GM12892 (cell line): ENCODE measurements at regions not wholly inside any gene's neighbourhood (a gene's known extent, or its start where the extent isn't known, plus 50 kb on each side); places are given as distances from the start of the nearest gene placed in this dataset.

Experiments
- DNase-seq: peaks from one replicate; pipeline ENCODE4 v3.0.0; 2011; ENCODE audit not compliant: insufficient read length
- FAIRE-seq: peaks from 2 replicates; lab custom pipeline; 2011; peaks lifted over from hg19 to GRCh38; lab: Jason Lieb, UNC
- POLR2A ChIP-seq: IDR thresholded peaks from 2 replicates; pipeline ENCODE4 v1.6.1; 2011; ENCODE audit warnings: low read depth, low read length, control low read depth
- POLR2AphosphoS5 ChIP-seq: IDR thresholded peaks from 2 replicates; pipeline ENCODE4 v1.6.1; 2011; ENCODE audit warnings: low read depth, low read length, control low read depth
- TAF1 ChIP-seq: IDR thresholded peaks from 2 replicates; pipeline ENCODE4 v1.6.1; 2011; ENCODE audit warnings: low read depth, mild to moderate bottlenecking, control low read depth, low read length, borderline replicate concordance

DNA sequence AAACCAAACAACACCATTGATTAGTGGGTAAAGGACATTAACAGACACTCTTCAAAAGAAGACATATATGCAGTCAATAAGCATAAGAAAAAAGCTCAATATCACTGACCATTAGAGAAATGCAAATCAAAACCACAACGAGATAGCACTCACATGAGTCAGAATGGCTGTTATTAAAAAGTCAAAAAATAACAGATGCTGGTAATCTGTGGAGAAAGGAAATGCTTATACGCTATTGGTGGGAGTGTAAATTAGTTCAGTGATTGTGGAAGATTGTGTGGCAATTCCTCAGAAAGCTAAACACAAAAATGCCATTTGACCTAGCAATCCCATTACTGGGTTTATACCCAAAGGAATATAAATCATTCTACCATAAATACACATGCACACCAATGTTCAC lies 182.6 kb downstream of the TRPC6 start:
- FAIRE-seq: no peak
- DNase-seq: no peak
- no peak for TF ChIP-seq POLR2A
- no peak for TF ChIP-seq TAF1
- TF ChIP-seq POLR2AphosphoS5: no peak

DNA sequence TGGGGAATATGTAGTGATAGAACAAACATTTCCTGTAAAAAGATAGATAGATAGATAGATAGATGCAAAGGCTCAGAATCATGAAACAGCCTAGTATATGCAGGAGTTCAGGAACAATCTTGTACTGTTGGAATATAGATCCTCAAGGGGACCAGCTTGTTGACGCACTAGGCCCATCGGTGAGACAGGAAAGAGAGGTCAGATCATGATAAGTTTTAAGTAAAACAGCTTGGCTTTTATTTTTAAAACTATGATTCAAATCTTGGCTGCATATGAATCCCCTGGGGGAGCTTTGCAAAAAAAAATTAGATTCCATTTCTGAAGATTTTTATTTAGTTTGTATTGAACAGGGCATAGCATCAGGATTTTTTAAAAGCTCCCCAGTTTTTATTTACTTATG lies 185.8 kb downstream of the TRPC6 start:
- no peak for TF ChIP-seq TAF1
- no peak for TF ChIP-seq POLR2A
- TF ChIP-seq POLR2AphosphoS5: no peak
- FAIRE-seq: no peak
- DNase-seq: no peak

DNA sequence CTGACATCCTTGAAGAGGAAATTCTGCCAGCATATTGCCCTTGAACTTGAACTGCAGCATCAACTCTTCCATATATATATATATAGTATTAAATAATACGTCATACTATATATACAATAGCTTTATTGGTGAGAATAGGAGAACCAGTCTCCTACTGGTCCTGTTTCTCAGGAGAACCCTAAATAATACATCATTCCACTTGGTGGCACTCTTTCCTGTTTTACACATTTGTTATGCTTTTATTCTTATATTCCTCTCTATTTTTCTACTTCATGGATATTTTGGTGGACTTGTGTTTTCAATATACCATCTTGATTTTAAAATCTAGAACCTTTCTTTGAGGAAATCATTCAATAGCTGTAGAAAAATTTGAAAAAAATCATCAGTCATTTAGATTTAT lies 193.3 kb downstream of the TRPC6 start:
- TF ChIP-seq POLR2AphosphoS5 (no peak), TAF1 (no peak), POLR2A (no peak)
- DNase-seq (no peak), FAIRE-seq (no peak)

DNA sequence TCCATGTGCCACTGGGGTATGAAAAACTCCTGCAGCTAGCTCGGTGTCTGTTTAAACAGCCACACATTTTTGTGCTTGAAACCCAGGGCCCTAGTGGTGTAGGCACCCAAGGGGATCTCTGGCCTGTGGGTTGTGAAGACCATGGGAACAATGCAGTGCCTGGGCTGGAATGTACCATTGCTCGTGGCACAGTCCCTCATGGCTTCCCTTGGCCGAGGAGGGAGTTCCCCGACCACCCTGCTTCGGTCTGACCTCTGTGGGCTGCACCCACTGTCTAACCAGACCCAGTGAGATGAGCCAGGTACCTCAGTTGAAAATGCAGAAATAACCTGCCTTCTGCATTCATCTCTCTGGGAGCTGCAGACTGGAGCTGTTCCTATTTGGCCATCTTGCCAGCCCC lies 214.0 kb downstream of the TRPC6 start:
- FAIRE-seq (no peak), DNase-seq (no peak)
- TF ChIP-seq POLR2AphosphoS5: no peak
- no peak for TF ChIP-seq POLR2A
- TF ChIP-seq TAF1: no peak

DNA sequence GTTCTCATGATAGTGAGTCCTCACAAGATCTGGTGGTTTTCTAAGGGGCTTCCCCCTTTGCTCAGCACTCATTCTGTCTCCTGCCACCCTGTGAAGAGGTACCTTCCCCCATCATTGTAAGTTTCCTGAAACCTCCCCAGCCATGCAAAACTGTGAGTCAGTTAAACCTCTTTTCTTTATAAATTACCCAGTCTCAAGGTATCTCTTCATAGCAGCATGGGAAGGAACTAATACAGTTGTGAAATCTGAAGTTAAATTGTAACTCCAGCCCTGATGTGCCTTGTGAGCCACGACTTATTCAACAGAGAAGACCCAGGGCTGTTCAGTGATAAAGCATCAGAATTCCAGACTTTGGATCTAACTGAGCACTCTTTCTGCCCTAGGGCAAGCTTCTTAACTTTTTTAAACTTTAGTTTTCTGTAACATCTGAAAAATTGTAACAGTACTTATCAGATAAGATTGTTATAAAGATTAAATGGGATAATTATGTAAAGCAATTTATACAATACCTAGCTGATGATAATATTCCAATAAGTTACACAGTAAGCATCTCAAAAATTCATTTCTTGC lies 220.0 kb downstream of the TRPC6 start:
- no peak for FAIRE-seq
- TF ChIP-seq POLR2AphosphoS5 (no peak), TAF1 (no peak), POLR2A (no peak)
- DNase-seq: no peak

DNA sequence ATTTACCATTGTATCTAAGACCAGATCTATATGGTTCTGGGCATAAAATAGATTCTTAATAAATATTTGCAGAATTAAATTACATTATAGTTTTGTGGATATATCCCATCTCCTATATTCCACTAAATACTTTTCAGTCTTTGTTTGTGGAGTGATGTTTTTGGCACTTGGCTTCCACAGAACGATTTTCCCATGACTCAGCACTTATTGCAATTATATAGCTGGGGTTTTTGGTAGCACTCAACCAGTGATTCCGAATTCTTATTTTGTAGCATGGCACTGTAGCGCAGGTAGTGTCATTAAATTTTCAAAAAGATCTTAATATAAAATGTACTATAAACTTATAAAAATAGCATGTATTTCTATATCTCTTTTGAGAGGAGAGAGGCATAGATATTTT lies 221.2 kb downstream of the TRPC6 start:
- DNase-seq: no peak
- TF ChIP-seq POLR2AphosphoS5 (no peak), POLR2A (no peak), TAF1 (no peak)
- no peak for FAIRE-seq

DNA sequence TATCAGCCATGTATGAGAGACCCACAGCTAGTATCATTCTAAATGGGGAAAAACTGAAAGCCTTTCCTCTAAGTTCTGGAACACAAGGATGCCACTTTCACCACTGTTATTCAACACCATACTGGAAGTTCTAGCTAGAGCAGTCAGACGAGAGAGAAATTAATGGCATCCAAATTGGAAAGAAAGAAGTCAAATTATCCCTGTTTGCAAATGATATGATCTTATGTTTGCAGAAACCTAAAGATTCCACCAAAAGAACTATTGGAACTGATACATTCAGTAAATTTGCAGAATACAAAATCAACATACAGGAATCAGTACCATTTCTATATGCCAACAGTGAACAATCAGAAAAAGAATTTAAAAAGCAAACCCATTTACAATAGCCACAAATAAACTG lies 226.0 kb downstream of the TRPC6 start:
- no peak for TF ChIP-seq TAF1
- no peak for TF ChIP-seq POLR2A
- no peak for TF ChIP-seq POLR2AphosphoS5
- DNase-seq (no peak), FAIRE-seq (no peak)

DNA sequence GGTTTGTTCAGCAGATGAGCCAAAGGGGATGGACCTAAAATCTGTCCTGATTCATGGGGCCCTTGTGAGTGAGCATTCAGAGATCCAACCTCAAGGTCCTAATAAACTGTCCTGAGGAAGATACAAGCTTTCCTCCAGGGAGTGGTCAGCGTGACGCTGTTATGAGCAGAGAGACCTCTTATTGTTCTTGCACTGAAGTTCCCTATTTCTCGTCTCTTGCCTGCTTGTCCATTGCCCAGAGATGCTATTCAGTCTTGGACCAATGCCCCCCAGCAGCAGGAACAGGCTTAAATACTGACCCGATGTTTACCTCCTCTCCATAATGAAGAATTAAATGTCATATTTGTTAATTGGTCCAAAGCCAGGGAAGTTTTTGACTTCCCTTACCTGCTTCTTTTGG lies 225.2 kb upstream of the PGR start:
- TF ChIP-seq TAF1 (no peak), POLR2A (no peak), POLR2AphosphoS5 (no peak)
- DNase-seq: no peak
- no peak for FAIRE-seq

DNA sequence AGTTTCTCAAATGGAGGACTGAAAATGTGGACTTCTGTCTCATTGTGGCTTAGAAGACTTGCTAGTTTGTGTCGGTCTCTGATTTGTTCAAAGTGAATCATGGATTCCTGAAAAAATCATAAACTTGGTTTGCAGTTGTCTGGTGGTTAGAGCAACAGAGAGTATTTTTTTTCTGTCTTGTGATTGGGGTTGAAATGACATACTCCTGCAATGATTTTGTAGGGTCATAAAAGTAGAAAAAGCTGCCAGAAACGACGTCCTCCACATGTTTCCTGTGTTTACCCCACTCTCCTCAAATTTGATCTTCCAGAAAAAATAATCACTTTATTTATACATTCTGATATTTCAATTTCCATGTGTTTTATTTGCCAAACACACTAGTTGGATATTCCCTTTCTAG lies 219.2 kb upstream of the PGR start:
- FAIRE-seq (no peak), DNase-seq (no peak)
- no peak for TF ChIP-seq POLR2A
- no peak for TF ChIP-seq POLR2AphosphoS5
- no peak for TF ChIP-seq TAF1

DNA sequence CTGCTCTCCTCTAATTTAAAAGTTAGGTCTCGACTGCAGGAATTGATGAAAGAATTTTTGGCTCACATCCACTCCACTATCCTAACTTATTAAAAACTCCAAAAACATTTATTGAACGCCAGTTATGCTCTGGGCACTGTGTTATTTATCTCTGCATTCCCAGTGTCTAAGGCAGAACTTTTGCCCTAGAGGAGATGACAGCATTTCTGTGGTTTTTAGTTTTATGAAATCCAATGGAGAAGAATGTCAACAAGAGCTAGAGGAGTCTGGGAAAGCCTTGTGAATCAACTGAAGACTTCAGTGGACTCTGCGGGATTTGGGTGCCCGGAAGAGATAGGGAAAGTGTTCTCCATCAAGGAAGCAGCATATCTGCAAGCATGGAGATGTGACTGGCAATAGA lies 217.0 kb upstream of the PGR start:
- no peak for TF ChIP-seq POLR2AphosphoS5
- TF ChIP-seq TAF1: no peak
- TF ChIP-seq POLR2A: no peak
- DNase-seq: no peak
- FAIRE-seq: no peak

DNA sequence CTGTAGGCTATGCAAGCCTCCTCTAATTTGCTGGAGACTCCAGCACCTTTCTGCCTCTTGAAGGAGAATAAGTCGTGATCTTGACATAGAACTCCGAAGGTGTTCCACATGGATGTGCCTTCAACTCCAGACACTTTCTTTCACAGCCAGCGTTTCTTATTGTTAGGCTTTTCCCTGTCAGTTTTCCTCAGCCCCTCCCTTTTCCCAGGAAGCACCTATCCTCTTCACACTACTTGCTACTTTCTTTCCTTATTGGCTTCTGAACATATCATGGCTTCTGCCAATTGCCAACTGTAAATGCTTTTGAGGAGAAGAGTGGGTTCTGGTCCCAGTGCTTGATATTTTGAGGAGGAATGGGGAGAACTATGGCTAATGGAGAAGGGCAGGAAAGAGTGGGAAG lies 216.3 kb upstream of the PGR start:
- TF ChIP-seq TAF1 (no peak), POLR2AphosphoS5 (no peak), POLR2A (no peak)
- no peak for DNase-seq
- FAIRE-seq: no peak

DNA sequence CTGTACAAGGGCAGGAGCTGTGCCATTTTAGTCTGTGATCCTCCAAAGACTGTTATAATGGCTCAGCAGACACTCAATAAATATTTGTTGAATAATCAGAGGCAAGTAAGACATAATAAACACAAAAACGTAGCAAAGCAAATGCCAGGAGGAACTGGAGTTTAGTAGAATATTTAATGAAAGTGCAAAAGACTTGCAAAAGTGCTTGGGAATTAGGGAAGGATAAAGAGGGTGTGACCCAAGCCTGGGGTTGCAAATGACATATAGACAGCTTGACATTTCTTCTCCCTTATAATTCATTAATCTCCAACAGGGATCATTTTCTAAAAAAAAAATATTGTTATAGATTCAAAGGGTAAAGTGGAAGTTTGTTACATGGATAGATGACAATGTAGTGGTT lies 212.7 kb upstream of the PGR start:
- TF ChIP-seq TAF1: no peak
- TF ChIP-seq POLR2A: no peak
- TF ChIP-seq POLR2AphosphoS5: no peak
- DNase-seq (no peak), FAIRE-seq (no peak)

DNA sequence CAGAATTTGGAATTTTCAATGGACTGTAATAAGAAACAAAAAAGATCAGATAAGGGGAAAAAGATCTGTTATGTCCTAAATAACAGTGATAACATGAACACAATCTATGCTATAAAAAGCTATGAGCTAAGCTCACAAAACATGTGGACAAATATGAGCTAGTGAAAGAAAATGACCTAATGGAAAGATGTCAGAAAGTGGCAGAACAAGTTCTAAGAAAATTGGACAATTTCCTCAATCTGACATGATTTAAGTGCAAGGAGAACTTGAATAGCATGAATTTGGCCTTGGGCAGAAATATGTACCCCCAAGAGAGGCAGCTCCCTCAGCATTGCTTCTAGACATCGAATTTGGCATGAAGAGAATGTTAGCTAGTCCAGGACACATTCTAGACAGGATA lies 212.0 kb upstream of the PGR start:
- TF ChIP-seq POLR2AphosphoS5 (no peak), TAF1 (no peak), POLR2A (no peak)
- DNase-seq (no peak), FAIRE-seq (no peak)
